GM03348 (cell line): ENCODE measurements at regions not wholly inside any gene's neighbourhood (a gene's known extent, or its start where the extent isn't known, plus 50 kb on each side); places are given as distances from the start of the nearest gene placed in this dataset.
"Not testable (repeated sequence)": the region's sequence is repeated elsewhere in the genome, so short reads cannot be mapped to it uniquely, and the experiment has no call there.

Experiments used
- DNase-seq: peaks from one replicate; pipeline ENCODE4 v3.0.0; 2012; ENCODE audit warnings: low spot score

GRCh38 chr13:61664801-61665705 is 249.4 kb upstream of the PCDH20 start:
- no peak for DNase-seq

GRCh38 chr13:61654481-61654880 is 238.8 kb upstream of the PCDH20 start:
- DNase-seq = no peak

- no peak for DNase-seq
Measured at GRCh38 chr13:61648547-61648946, 232.9 kb upstream of the PCDH20 start.

DNA sequence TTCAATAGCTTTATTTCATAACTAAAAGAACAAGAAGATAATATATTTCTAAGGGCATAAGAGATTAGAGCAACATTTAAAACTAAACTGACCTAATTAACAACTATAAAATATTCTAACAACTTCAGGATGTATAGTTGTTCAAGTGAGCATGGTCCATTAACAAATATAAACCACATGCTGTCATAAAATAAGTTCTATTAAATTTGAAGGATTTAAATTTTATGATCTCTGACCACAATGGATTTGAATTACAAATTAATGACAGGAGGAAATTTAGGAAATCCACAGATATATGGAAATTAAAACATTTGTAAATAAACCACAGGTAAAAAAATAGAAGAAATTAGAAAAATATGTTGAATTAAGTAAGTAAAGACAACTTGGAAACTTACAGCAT is 196.5 kb upstream of the PCDH20 start:
- no peak for DNase-seq

- no peak for DNase-seq
Measured at GRCh38 chr13:61608138-61608537, 192.5 kb upstream of the PCDH20 start.

DNA sequence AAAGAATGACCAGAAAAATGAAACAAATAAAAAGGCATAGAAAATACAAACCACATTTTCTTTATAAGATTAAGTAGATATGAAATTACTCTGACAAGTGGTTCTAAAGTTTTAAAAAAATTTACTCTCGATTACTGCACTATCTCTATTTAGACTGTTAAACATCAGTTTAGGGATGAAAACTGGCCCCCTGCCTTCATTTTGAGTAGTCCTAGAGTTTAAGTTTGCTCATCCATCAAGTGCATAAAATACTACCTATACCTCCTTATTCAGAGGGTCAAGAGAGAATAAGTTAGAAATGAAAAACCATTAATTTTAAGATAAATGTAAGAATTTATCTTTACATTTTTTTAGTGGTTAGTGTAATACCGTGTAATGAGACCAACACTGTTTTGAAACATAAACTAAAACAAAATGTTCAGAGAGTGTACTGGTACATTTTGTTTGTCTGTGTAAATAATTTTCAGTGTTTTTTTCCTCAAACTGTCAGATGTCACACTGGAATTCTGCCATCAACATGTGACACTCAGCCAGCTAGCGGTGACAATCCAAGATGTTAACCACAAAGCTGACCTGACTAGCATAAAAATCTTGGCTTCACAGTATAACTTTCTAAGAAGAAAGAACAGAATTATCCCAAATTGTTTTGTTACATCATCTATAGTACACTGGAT is 184.8 kb upstream of the PCDH20 start:
- DNase-seq = no peak

GRCh38 chr13:61592489-61592888 is 176.8 kb upstream of the PCDH20 start:
- DNase-seq = no peak

- DNase-seq = no peak
Measured at GRCh38 chr13:61575973-61576372, 160.3 kb upstream of the PCDH20 start.

- no peak for DNase-seq
Measured at GRCh38 chr13:61563645-61564044, 148.0 kb upstream of the PCDH20 start.

DNA sequence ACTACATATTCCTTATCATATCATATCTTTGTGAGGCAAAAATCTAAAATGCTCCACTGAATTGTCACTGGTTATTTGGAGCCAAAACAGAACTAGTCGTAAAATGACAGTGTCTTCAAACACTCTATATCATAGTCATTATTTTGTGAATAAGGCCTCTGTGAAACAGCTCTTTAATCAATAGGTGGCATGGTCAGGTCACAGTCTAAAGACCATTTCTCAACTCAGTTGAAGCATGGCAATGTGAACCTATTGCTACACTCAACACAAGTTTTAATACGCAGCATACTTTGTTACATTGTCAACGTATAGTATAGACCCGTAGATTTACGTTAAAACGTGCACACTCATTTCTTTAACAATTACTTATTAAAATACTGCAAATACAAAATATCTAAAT is 131.3 kb upstream of the PCDH20 start:
- no peak for DNase-seq

- DNase-seq = no peak
Measured at GRCh38 chr13:61546413-61546812, 130.8 kb upstream of the PCDH20 start.

DNA sequence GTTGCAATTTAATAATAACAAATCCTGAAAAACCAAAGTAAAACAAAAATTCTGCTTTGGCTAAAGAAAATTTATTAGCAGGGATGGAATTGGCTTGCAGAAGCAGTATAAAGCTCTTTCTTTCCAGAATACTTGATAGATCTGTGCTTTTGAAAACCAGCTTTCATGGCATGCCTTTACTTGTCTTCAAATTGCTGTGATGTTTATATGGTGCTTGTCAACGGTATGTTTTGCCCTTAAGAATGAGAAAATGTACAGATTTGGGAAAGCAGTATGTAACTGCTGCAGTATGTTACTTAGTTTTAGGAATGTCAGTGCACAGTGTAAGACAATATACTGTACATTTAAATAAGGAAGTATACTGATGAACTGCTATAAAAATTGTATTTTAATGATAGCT is 120.8 kb upstream of the PCDH20 start:
- no peak for DNase-seq

GRCh38 chr13:61531383-61532065 is 115.9 kb upstream of the PCDH20 start:
- no peak for DNase-seq

DNA sequence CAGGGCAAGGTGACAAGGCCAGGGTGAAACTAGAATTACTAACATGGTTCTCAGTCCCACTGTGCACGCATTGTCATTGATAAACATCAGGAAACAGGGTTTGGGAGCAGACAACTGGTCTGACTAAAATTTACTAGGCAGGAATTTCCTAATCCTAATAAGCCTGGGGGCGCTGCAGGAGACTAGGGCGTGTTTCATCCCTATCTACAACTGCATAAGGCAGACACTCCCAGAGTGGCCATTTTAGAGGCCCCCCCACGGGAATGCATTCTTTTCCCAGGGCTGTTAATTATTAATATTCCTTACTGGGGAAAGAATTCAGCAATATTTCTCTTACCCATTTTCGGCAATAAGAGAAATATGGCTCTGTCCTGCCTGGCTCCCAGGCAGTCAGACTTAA is 103.6 kb upstream of the PCDH20 start:
- not testable (repeated sequence) for DNase-seq

- DNase-seq = no peak
Measured at GRCh38 chr13:61508936-61509335, 93.3 kb upstream of the PCDH20 start.

DNA sequence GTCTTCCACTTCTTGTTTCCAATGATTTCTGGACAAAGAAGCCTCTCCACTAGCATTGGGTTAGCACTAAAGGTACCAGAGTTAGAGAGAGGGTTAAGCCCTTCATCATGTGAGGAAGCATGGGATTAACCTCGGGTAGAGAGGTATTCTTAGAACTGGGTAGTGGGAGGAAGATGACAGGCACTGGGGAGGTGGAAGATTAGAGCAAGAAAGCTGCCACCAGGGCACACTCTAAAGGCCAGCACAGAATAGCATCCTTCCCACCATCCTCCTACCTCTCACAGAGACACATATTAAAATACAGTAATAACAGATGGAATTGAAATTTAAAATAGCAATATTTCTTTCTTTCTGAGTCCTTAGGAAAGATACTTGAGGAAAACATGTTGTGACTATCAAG is 84.5 kb upstream of the PCDH20 start:
- no peak for DNase-seq

DNA sequence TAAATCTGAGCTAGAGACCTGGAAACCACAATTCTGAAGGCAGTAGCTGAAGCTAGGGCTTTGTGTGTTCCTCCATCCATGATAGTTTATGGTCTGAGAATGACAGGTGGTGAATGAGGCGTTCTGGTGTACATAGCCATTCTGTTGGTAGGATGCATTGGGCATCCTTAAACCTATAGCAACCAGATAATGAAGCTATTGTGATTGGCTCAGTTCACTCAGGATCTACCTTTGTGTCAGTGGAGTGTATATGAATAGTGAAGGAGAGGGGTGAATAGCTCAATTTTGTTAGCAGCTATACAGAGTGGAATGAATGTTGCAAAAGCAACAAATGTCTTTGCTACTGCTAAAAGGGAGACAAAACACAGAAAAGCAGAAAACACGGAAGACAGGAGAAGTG is 80.0 kb upstream of the PCDH20 start:
- DNase-seq = no peak

- DNase-seq = not testable (repeated sequence)
Measured at GRCh38 chr13:61493556-61493955, 77.9 kb upstream of the PCDH20 start.

DNA sequence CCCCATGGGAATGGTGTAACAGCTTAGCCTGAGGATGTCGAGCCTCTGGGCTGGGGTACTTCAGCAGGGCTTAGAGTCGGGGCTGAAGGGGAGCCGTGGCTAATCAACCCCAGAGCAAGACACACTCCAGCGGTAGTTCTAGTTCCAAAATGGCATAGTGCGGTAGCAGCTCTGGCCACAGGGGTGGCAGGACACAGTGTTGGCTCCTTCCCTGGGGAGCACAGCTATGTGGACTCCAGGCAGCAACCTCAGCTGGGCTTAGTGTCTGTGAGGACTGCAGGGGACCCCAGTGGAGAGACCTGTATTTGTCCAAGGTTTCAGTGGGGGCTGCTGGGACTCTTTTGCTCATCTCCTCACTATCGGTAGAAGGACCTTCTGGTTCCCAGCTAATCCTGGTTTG is 70.8 kb upstream of the PCDH20 start:
- DNase-seq = no peak

DNA sequence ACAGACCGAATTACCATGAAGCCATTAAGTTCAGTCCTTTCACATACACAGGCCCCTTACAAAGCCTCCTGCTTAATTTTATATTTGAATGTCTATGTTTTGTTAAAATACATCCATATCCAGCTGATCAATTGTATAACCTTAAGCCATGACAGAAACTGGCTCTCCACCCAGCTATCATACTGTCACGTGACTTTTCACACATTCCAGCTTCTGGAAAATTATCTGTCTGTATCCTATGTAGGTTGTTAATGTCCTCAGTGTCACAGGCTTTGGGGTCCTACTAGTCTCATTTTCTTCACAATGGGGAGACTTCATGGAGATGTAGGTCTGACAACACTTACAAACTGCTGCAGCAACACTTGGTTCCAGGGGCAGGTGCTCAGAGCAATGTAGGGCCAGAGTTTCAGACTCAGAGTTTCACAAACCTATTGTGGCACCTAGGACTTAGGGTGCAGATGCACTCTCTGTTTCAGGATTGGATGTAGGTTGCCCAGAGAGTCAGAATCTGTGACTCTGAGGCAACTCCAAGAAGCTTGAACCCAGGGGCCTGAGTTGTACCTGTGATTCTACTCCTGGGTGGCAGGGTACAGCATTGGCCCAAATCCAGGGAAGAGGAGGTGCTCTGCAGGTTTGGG is 69.6 kb upstream of the PCDH20 start:
- DNase-seq = no peak

DNA sequence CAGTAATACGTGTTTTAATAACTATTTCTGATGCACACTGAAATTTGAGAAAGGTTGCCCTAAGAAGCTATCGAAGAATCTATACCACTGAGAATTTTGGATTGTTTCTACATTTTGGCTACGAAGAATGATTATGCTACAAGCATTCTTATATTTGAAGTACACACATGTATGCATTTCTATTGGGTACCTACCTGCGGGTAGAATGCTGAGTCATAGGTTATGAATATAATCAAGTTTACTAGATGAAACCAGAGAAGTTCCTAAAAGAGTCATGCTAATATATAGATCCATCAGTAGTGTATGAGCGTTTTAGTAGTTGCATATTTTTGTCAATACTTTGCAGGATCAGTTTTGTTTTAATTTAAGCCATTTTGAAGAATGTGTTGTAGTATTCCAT is 62.0 kb upstream of the PCDH20 start:
- no peak for DNase-seq

GRCh38 chr13:61470786-61471185 is 55.1 kb upstream of the PCDH20 start:
- DNase-seq = no peak

DNA sequence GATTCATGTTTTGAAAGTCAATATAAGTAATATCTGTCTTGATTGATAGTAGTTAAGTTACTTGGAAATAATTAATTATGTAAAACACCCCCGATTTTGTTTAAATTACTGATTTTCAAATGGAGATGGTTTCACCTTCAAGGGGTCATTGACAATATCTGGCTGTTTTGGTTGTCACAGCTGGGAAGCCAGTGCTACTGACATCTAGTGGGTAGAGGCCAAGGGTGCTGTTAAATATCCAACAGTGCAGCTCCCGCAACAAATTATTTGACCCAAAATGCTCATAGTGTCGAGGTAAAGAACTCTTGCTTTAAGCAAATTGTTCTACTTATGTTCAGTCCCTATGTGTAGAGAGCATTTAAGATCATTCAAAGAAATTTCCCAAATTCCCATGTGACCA is 50.6 kb upstream of the PCDH20 start:
- no peak for DNase-seq
